ENCODE measurements at regions not wholly inside any gene's neighbourhood (a gene's known extent, or its start where the extent isn't known, plus 50 kb on each side); places are given as distances from the start of the nearest gene placed in this dataset.

DNA sequence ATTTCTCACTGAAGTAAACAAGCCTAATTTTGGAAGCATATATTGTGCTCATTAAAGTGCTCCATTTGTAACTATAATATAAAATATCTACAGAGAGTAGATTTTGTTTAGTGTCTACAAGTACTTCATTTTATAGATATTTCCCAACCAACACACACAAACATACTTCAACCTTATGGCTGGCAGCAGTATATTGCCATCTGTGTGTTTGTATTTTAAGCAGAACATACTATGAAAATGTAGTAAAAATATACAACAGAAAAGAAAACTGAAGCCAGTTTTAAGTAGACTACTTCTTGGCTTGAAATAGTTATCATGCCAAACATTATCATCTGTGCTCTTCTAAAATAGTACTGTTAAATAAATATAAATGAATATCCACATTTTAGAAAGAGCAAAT, 821.9 kb downstream of the DACH1 start:
- DNase-seq (ENCODE audit: insufficient read length, low spot score) = no peak
- no peak for FAIRE-seq
- TF ChIP-seq POU2F2 (IDR thresholded peaks at IDR 0.05; ENCODE audit: low read depth, low read length) (no peak), PAX5 (IDR thresholded peaks at IDR 0.05; ENCODE audit: insufficient read depth, low read length, severe bottlenecking) (no peak), POLR2A (IDR thresholded peaks at IDR 0.05; ENCODE audit: low read depth, low read length) (no peak), SPI1 (IDR thresholded peaks at IDR 0.05; ENCODE audit: low read depth, low read length) (no peak), POLR2AphosphoS5 (IDR thresholded peaks at IDR 0.05; ENCODE audit: low read depth, low read length) (no peak), TAF1 (IDR thresholded peaks at IDR 0.05; ENCODE audit: low read depth, low read length) (no peak)

DNA sequence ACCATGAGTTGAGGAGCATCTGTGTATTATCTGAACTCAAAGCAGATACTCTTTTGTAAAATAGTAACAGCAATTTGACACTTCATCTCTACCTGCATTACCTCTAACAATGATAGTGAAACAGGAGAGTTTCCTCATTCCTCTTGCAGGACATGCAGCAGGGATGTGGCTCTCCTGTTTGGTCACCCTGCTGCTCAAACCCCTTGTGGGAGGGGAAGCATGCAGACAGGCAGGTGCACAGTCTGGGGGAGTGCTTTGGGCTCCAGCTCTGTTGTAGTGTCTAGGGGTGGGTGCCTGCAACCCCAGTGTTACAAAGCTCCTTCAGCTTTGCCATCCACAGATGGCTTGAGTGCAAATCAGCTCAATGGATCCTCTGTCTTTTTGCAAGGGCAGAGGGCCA, 827.6 kb downstream of the DACH1 start:
- TF ChIP-seq POU2F2 (IDR thresholded peaks at IDR 0.05; ENCODE audit: low read depth, low read length) = no peak
- TF ChIP-seq POLR2AphosphoS5 (IDR thresholded peaks at IDR 0.05; ENCODE audit: low read depth, low read length) = no peak
- no peak for TF ChIP-seq POLR2A (IDR thresholded peaks at IDR 0.05; ENCODE audit: low read depth, low read length)
- no peak for DNase-seq (ENCODE audit: insufficient read length, low spot score)
- no peak for FAIRE-seq

DNA sequence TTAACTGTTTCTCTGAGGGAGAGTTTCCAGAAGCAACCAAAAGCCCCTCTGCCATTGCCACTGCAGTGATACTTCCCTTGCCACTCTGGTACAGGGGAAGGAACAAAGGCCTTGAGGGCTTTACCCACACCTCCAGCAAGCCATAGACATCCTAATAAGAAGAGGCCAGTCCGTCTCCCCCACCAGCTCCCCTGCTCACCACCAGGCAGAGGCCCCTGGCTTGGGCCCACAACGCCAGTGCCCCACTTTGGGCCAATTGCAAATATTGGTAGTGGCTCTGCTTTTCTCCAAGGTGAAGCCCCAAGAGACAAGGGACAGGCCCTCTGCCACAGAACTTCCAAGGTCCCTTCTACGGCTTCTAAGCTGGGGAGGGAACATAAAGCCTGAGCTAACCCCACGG, 833.0 kb downstream of the DACH1 start:
- DNase-seq (ENCODE audit: insufficient read length, low spot score) = no peak
- FAIRE-seq = no peak
- no peak for TF ChIP-seq POLR2A (IDR thresholded peaks at IDR 0.05; ENCODE audit: low read depth, low read length)
- no peak for TF ChIP-seq PAX5 (IDR thresholded peaks at IDR 0.05; ENCODE audit: insufficient read depth, low read length, severe bottlenecking)
- TF ChIP-seq TAF1 (IDR thresholded peaks at IDR 0.05; ENCODE audit: low read depth, low read length) = no peak
- no peak for TF ChIP-seq POU2F2 (IDR thresholded peaks at IDR 0.05; ENCODE audit: low read depth, low read length)

DNA sequence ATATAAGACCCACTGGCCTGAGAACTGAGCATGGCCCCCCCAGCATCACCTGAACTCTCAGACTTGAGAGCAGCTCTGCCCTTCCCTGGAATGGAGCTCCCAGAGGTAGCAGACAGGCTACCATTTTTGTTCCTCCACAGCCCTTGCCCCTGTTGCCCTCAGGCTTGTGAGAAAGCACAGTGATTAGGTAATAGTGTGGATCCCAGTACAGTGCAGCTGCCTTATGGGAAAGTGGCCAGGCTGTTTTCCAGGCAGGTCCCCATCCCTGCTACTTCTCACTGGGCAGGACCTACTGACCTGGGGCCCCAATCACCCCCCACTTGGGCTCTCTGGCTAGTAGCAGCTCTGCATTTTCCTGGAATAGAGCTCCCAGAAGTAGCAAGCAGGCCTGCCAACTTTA, 834.0 kb downstream of the DACH1 start:
- DNase-seq (ENCODE audit: insufficient read length, low spot score) (no peak), FAIRE-seq (no peak)
- TF ChIP-seq POLR2AphosphoS5 (IDR thresholded peaks at IDR 0.05; ENCODE audit: low read depth, low read length) (no peak), POLR2A (IDR thresholded peaks at IDR 0.05; ENCODE audit: low read depth, low read length) (no peak)

DNA sequence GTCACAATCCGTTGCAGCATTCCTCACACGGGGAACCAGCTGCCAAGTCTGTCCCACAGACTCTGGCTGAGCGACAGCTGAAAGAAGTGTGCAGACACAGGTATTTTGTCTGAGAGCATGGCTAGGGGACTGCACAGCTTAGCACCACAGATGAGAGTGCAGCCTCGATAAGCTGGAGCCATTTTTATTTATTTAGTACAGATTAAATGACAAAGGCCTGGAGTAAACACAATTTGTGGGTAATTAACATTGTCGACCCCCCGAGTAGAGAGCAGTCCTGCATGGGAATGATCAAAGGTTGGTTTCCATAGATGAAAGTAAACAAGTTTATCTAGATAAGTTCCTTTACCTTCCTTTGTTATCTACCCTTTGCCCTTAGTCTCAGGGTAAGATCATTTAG, 836.2 kb downstream of the DACH1 start:
- TF ChIP-seq SPI1 (IDR thresholded peaks at IDR 0.05; ENCODE audit: low read depth, low read length) (no peak), TAF1 (IDR thresholded peaks at IDR 0.05; ENCODE audit: low read depth, low read length) (no peak), POLR2AphosphoS5 (IDR thresholded peaks at IDR 0.05; ENCODE audit: low read depth, low read length) (no peak), POLR2A (IDR thresholded peaks at IDR 0.05; ENCODE audit: low read depth, low read length) (no peak), POU2F2 (IDR thresholded peaks at IDR 0.05; ENCODE audit: low read depth, low read length) (no peak), PAX5 (IDR thresholded peaks at IDR 0.05; ENCODE audit: insufficient read depth, low read length, severe bottlenecking) (no peak)
- FAIRE-seq (no peak), DNase-seq (ENCODE audit: insufficient read length, low spot score) (no peak)

DNA sequence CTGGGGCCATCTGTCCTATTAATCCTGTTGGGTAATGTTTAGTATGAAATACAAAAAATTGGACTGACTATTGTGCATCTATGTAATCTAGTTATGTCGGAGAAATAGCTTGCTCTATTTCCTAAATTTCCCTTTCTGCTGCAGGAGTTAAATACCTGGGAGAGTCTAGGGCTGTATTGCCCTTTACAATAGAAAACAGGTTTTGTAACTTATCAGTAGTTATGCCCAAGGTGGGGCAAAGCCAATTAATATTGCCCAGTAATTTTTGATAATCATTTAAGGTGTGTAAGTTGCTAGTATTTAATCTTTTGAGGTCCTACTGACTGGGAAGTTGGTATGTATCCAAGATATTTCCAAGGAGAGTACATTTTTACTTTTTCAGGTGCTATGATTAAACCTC, 838.1 kb downstream of the DACH1 start:
- no peak for DNase-seq (ENCODE audit: insufficient read length, low spot score)
- TF ChIP-seq POU2F2 (IDR thresholded peaks at IDR 0.05; ENCODE audit: low read depth, low read length) = no peak
- no peak for TF ChIP-seq PAX5 (IDR thresholded peaks at IDR 0.05; ENCODE audit: insufficient read depth, low read length, severe bottlenecking)
- TF ChIP-seq POLR2AphosphoS5 (IDR thresholded peaks at IDR 0.05; ENCODE audit: low read depth, low read length) = no peak
- FAIRE-seq = no peak

DNA sequence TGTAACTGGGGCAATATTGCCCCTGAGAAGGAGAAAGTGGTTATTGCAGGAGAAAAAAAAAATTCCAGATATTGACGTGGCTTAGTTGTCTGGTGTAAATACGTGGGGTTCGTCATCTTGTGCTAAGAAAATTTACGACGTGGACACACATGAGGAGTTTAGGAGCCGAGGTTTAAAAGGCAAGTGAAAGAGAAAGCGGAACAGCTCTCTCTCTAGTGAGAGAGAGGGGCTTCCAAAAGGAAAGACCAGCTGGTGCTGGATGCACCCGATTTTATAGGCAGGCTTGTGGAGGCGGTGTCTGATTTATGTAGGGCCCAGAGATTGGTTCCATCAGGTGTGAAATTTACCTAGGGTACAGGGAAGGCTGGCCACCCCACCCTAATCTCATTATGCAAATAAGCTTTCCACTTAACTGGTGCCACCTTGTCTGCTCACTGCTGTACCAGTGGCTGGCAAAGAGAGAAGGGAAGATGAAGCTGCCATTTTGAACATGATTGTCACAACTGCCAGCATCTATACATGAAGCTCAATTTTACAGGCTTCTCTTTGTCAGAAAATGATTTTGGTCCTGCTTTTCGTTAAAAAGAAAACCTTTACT, 845.1 kb downstream of the DACH1 start:
- TF ChIP-seq TAF1 (IDR thresholded peaks at IDR 0.05; ENCODE audit: low read depth, low read length) = no peak
- TF ChIP-seq PAX5 (IDR thresholded peaks at IDR 0.05; ENCODE audit: insufficient read depth, low read length, severe bottlenecking) = no peak
- no peak for TF ChIP-seq POLR2A (IDR thresholded peaks at IDR 0.05; ENCODE audit: low read depth, low read length)
- TF ChIP-seq POLR2AphosphoS5 (IDR thresholded peaks at IDR 0.05; ENCODE audit: low read depth, low read length) = no peak
- TF ChIP-seq SPI1 (IDR thresholded peaks at IDR 0.05; ENCODE audit: low read depth, low read length) = no peak
- no peak for TF ChIP-seq POU2F2 (IDR thresholded peaks at IDR 0.05; ENCODE audit: low read depth, low read length)
- DNase-seq (ENCODE audit: insufficient read length, low spot score) = no peak

DNA sequence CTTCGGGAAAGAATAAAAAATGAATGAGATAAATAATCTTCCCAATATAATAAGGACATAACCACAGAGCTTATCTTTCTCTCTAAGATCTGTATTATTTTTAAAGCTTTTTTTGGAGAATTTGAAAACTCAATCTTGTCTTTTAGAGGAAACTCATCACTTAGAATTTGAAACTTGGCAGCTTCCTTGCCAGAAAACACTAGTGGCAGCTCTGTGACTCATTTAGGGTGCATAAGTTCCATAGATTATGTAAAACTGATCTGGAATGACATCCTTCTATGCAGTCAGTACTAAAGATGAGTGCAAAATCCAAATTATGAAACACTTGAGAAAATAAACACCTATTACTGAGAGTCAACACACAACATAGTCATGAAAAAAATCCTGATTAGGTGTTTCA, 848.0 kb downstream of the DACH1 start:
- no peak for FAIRE-seq

More for the DNA sequence above, 845.1 kb downstream of the DACH1 start:
- no peak for FAIRE-seq

DNA sequence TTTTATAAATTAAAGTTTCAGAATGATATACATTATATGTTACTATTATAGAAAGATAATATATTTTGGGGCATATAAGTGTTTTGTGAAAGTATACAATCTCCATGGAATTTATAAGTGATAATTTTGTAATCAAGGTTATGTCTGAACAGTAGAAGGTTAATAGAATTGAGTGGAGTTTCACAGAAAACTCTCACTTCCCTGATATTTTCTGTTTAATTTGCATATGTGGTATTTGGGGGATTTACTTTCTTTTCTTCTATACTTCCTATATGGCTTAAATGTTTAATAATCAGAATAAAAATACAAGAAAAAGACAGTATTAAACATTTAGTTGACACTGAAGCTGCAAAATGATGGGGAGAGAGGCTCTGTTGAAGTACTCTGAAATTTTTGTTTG, 848.5 kb downstream of the DACH1 start:
- FAIRE-seq = no peak

More for the DNA sequence above, 848.0 kb downstream of the DACH1 start:
- no peak for DNase-seq (ENCODE audit: insufficient read length, low spot score)
- TF ChIP-seq POLR2A (IDR thresholded peaks at IDR 0.05; ENCODE audit: low read depth, low read length) = no peak

DNA sequence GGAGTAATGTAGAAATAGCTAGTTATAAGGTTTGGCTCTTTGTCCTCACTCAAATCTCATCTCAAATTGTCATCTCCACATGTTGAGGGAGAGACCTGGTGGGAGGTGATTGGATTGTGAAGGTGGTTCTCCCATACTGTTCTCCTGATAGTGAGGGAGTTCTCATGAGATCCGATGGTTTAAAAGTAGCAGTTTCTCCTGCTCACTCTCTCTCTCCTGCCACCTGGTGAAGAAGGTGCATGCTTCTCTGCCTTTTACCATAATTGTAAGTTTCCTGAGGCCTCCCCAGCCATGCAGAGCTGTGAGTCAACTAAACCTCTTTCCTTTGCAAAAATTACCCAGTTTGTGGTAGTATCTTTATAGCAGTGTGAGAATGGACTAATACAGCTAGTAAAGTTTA, 849.4 kb downstream of the DACH1 start:
- TF ChIP-seq POLR2A (IDR thresholded peaks at IDR 0.05; ENCODE audit: low read depth, low read length) (no peak), TAF1 (IDR thresholded peaks at IDR 0.05; ENCODE audit: low read depth, low read length) (no peak), POLR2AphosphoS5 (IDR thresholded peaks at IDR 0.05; ENCODE audit: low read depth, low read length) (no peak), PAX5 (IDR thresholded peaks at IDR 0.05; ENCODE audit: insufficient read depth, low read length, severe bottlenecking) (no peak), SPI1 (IDR thresholded peaks at IDR 0.05; ENCODE audit: low read depth, low read length) (no peak), POU2F2 (IDR thresholded peaks at IDR 0.05; ENCODE audit: low read depth, low read length) (no peak)
- DNase-seq (ENCODE audit: insufficient read length, low spot score) = no peak
- FAIRE-seq = no peak

More for the DNA sequence above, 848.5 kb downstream of the DACH1 start:
- no peak for DNase-seq (ENCODE audit: insufficient read length, low spot score)
- TF ChIP-seq SPI1 (IDR thresholded peaks at IDR 0.05; ENCODE audit: low read depth, low read length) (no peak), PAX5 (IDR thresholded peaks at IDR 0.05; ENCODE audit: insufficient read depth, low read length, severe bottlenecking) (no peak), TAF1 (IDR thresholded peaks at IDR 0.05; ENCODE audit: low read depth, low read length) (no peak), POU2F2 (IDR thresholded peaks at IDR 0.05; ENCODE audit: low read depth, low read length) (no peak), POLR2AphosphoS5 (IDR thresholded peaks at IDR 0.05; ENCODE audit: low read depth, low read length) (no peak), POLR2A (IDR thresholded peaks at IDR 0.05; ENCODE audit: low read depth, low read length) (no peak)

DNA sequence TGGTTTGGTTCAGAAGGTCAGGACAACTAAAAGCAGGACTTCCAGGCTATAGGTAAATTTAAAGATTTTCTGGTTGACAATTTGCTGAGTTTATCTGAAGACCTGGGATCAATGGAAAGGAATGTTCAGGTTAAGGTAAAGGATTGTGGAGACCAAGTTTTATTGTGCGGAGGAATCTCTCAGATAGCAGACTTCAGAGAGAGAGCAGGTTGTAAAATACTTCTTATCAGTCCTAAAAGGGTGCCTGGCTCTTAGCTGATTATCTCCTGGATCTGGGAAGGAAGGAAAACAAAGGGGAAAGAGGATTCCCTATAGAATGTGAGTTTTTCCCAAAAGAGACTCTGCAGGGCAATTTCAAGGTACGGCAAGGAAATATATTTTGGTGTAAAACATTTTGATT, 851.5 kb downstream of the DACH1 start:
- DNase-seq (ENCODE audit: insufficient read length, low spot score) = no peak
- FAIRE-seq = no peak
- TF ChIP-seq SPI1 (IDR thresholded peaks at IDR 0.05; ENCODE audit: low read depth, low read length) = no peak
- TF ChIP-seq POLR2AphosphoS5 (IDR thresholded peaks at IDR 0.05; ENCODE audit: low read depth, low read length) = no peak
- no peak for TF ChIP-seq TAF1 (IDR thresholded peaks at IDR 0.05; ENCODE audit: low read depth, low read length)
- no peak for TF ChIP-seq PAX5 (IDR thresholded peaks at IDR 0.05; ENCODE audit: insufficient read depth, low read length, severe bottlenecking)
- no peak for TF ChIP-seq POLR2A (IDR thresholded peaks at IDR 0.05; ENCODE audit: low read depth, low read length)
- no peak for TF ChIP-seq POU2F2 (IDR thresholded peaks at IDR 0.05; ENCODE audit: low read depth, low read length)

Data from GM12891 (cell line).